ENCODE measurements at regions not wholly inside any gene's neighbourhood (a gene's known extent, or its start where the extent isn't known, plus 50 kb on each side); places are given as distances from the start of the nearest gene placed in this dataset.

DNA sequence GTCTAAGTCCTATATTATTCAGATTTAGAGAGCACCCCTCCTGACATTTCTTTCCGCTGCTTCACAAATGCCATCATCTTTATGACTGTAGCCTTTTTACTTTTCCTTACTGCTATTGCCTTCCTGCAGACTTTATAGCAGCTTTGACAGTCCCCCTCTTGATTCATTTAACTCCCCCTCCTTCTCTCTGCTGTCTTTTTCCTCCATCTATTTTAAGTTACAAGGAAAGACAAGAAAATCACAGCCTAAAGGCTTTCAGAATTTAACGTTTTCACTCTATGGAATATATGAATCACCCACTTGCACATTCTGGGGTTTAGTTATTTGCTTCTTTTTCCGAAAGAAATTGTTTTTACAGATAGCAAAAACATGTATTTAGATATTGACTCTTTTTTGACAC, 183.4 kb upstream of the SETBP1 start:
- TF ChIP-seq KLF16 (tag by site-specific recombination; IDR thresholded peaks at IDR 0.05) (no peak), ZNF335 (tag by site-specific recombination; conservative IDR thresholded peaks at IDR 0.05) (no peak), ZNF513 (tag by site-specific recombination; IDR thresholded peaks at IDR 0.05) (no peak), ZNF302 (tag by site-specific recombination; IDR thresholded peaks at IDR 0.05; ENCODE audit: low read depth) (no peak), ZNF501 (tag by site-specific recombination; IDR thresholded peaks at IDR 0.05) (no peak), CTCF (tag by site-specific recombination; IDR thresholded peaks at IDR 0.05) (no peak)
- TF ChIP-seq, protein P1, sequence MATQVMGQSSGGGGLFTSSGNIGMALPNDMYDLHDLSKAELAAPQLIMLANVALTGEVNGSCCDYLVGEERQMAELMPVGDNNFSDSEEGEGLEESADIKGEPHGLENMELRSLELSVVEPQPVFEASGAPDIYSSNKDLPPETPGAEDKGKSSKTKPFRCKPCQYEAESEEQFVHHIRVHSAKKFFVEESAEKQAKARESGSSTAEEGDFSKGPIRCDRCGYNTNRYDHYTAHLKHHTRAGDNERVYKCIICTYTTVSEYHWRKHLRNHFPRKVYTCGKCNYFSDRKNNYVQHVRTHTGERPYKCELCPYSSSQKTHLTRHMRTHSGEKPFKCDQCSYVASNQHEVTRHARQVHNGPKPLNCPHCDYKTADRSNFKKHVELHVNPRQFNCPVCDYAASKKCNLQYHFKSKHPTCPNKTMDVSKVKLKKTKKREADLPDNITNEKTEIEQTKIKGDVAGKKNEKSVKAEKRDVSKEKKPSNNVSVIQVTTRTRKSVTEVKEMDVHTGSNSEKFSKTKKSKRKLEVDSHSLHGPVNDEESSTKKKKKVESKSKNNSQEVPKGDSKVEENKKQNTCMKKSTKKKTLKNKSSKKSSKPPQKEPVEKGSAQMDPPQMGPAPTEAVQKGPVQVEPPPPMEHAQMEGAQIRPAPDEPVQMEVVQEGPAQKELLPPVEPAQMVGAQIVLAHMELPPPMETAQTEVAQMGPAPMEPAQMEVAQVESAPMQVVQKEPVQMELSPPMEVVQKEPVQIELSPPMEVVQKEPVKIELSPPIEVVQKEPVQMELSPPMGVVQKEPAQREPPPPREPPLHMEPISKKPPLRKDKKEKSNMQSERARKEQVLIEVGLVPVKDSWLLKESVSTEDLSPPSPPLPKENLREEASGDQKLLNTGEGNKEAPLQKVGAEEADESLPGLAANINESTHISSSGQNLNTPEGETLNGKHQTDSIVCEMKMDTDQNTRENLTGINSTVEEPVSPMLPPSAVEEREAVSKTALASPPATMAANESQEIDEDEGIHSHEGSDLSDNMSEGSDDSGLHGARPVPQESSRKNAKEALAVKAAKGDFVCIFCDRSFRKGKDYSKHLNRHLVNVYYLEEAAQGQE (tag by site-specific recombination; IDR thresholded peaks at IDR 0.05), result no peak
- TF ChIP-seq, protein P2, sequence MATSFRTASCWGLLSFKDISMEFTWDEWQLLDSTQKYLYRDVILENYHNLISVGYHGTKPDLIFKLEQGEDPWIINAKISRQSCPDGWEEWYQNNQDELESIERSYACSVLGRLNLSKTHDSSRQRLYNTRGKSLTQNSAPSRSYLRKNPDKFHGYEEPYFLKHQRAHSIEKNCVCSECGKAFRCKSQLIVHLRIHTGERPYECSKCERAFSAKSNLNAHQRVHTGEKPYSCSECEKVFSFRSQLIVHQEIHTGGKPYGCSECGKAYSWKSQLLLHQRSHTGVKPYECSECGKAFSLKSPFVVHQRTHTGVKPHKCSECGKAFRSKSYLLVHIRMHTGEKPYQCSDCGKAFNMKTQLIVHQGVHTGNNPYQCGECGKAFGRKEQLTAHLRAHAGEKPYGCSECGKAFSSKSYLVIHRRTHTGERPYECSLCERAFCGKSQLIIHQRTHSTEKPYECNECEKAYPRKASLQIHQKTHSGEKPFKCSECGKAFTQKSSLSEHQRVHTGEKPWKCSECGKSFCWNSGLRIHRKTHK (tag by site-specific recombination; IDR thresholded peaks at IDR 0.05), result no peak

All from HEK293 (cell line).